ENCODE measurements at regions not wholly inside any gene's neighbourhood (a gene's known extent, or its start where the extent isn't known, plus 50 kb on each side); places are given as distances from the start of the nearest gene placed in this dataset.

- TF ChIP-seq CTCF (IDR thresholded peaks at IDR 0.05), result no peak
- TF ChIP-seq POLR2A (IDR thresholded peaks at IDR 0.05), result no peak
- TF ChIP-seq EP300 (IDR thresholded peaks at IDR 0.05), result no peak
Measured at GRCh38 chr2:56714400-56714799, 530.6 kb downstream of the CCDC85A start.

Measured in tibial nerve (tissue), 4 donors.